ENCODE measurements at regions not wholly inside any gene's neighbourhood (a gene's known extent, or its start where the extent isn't known, plus 50 kb on each side); places are given as distances from the start of the nearest gene placed in this dataset.

DNA sequence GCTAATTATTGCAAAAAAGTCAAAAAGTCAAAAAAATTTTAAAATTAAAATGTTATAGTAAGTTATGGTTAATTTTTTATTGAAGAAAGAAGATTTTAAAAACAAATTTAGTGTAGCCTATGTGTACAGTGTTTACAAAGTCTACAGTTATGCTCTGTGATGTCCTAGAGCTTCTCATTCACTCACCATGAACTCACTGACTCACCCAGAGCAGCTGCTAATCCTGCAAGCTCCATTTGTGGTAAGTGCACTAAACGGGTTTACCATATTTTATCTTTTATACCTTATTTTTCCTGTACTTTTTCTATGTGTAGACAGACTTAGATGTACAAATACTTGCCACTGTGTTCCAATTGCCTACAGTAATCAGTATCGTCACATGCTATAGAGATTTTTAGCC is 788.2 kb downstream of the DSC3 start:
- no peaks in the 10 kb centered on the region for H3K9me3 ChIP-seq (ENCODE audit: control insufficient read depth, insufficient read depth, low read depth, low read length)
- no peaks in the 10 kb centered on the region for H3K4me1 ChIP-seq (ENCODE audit: control insufficient read depth, insufficient read depth, low read length)
- ChIA-PET POLR2A (interaction anchor here (0.7 kb wide), 1 partner anchor 307 kb away, joined by 4 read pairs; no protein-coding TSS in a partner anchor), CTCF (no interaction called here)
- DNase-seq (ENCODE audit: low read depth, low spot score), result no peak
- in situ Hi-C loops (cut with HindIII; ENCODE audit: low pct_unique_long_range_greater_than_20kb, low sequenced_read_pairs), result no loop called here
- no peak for ATAC-seq
- intact Hi-C loops (cut with micrococcal nuclease; ENCODE audit: unreplicated experiment), result no loop called here
- no peaks in the 10 kb centered on the region for H3K27me3 ChIP-seq (ENCODE audit: control insufficient read depth, insufficient read depth, low read length)
- BruUV-seq (replicated peaks), result no TSS peak
- no peak overlapping the region for H3K27ac ChIP-seq (ENCODE audit: low read length)
- H3K4me3 ChIP-seq (ENCODE audit: low read depth in 2 of 2, low read length in 2 of 2), result no peak overlapping the region
- no peaks in the 10 kb centered on the region for H3K36me3 ChIP-seq (ENCODE audit: control insufficient read depth, insufficient read depth, low read length)
- TF ChIP-seq POLR2AphosphoS5 (IDR thresholded peaks at IDR 0.05; ENCODE audit: low read depth, low read length), result no peak
- TF ChIP-seq, protein P1, sequence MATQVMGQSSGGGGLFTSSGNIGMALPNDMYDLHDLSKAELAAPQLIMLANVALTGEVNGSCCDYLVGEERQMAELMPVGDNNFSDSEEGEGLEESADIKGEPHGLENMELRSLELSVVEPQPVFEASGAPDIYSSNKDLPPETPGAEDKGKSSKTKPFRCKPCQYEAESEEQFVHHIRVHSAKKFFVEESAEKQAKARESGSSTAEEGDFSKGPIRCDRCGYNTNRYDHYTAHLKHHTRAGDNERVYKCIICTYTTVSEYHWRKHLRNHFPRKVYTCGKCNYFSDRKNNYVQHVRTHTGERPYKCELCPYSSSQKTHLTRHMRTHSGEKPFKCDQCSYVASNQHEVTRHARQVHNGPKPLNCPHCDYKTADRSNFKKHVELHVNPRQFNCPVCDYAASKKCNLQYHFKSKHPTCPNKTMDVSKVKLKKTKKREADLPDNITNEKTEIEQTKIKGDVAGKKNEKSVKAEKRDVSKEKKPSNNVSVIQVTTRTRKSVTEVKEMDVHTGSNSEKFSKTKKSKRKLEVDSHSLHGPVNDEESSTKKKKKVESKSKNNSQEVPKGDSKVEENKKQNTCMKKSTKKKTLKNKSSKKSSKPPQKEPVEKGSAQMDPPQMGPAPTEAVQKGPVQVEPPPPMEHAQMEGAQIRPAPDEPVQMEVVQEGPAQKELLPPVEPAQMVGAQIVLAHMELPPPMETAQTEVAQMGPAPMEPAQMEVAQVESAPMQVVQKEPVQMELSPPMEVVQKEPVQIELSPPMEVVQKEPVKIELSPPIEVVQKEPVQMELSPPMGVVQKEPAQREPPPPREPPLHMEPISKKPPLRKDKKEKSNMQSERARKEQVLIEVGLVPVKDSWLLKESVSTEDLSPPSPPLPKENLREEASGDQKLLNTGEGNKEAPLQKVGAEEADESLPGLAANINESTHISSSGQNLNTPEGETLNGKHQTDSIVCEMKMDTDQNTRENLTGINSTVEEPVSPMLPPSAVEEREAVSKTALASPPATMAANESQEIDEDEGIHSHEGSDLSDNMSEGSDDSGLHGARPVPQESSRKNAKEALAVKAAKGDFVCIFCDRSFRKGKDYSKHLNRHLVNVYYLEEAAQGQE (IDR thresholded peaks at IDR 0.05; ENCODE audit: insufficient read depth in 1 of 2, low read depth in 2 of 2, low read length in 1 of 2), result no peak
- TF ChIP-seq SIN3A (IDR thresholded peaks at IDR 0.05; ENCODE audit: borderline replicate concordance, insufficient read depth, low read depth, low read length), result no peak
- TF ChIP-seq, protein P2, sequence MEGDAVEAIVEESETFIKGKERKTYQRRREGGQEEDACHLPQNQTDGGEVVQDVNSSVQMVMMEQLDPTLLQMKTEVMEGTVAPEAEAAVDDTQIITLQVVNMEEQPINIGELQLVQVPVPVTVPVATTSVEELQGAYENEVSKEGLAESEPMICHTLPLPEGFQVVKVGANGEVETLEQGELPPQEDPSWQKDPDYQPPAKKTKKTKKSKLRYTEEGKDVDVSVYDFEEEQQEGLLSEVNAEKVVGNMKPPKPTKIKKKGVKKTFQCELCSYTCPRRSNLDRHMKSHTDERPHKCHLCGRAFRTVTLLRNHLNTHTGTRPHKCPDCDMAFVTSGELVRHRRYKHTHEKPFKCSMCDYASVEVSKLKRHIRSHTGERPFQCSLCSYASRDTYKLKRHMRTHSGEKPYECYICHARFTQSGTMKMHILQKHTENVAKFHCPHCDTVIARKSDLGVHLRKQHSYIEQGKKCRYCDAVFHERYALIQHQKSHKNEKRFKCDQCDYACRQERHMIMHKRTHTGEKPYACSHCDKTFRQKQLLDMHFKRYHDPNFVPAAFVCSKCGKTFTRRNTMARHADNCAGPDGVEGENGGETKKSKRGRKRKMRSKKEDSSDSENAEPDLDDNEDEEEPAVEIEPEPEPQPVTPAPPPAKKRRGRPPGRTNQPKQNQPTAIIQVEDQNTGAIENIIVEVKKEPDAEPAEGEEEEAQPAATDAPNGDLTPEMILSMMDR (IDR thresholded peaks at IDR 0.05), result no peak
- no peak for TF ChIP-seq TCF7L2 (IDR thresholded peaks at IDR 0.05; ENCODE audit: low read depth, low read length)

DNA sequence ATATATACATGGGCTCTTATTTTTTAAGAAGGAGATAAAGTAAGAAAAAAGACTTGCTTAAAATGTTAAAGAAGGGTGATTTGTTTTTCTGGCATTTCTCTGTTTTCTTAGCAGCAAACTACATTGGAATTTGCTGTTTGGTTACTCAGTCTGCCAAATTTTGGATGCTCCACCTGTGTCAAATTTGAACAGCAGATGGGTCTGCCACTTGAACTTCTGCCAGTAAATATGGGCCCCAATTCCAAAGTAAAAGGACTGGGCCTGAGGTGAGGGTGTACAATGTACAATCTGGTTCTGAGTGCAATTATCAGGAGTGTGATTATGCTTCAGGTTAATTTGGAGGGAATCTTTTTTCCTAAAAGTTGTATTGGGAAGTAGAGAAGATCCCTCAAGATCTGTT is 794.5 kb downstream of the DSC3 start:
- ATAC-seq (no peak), DNase-seq (ENCODE audit: low read depth, low spot score) (no peak)
- Histone ChIP-seq H3K4me3 (ENCODE audit: low read depth in 2 of 2, low read length in 2 of 2) (no peak overlapping the region), H3K27ac (ENCODE audit: low read length) (no peak overlapping the region), H3K36me3 (ENCODE audit: control insufficient read depth, insufficient read depth, low read length) (no peaks in the 10 kb centered on the region), H3K27me3 (ENCODE audit: control insufficient read depth, insufficient read depth, low read length) (no peaks in the 10 kb centered on the region), H3K4me1 (ENCODE audit: control insufficient read depth, insufficient read depth, low read length) (no peaks in the 10 kb centered on the region), H3K9me3 (ENCODE audit: control insufficient read depth, insufficient read depth, low read depth, low read length) (no peaks in the 10 kb centered on the region)
- in situ Hi-C loops (cut with HindIII; ENCODE audit: low pct_unique_long_range_greater_than_20kb, low sequenced_read_pairs) (no loop called here), intact Hi-C loops (cut with micrococcal nuclease; ENCODE audit: unreplicated experiment) (no loop called here)
- POLR2A ChIA-PET, result no interaction called here
- TF ChIP-seq SIN3A (IDR thresholded peaks at IDR 0.05; ENCODE audit: borderline replicate concordance, insufficient read depth, low read depth, low read length) (no peak), POLR2AphosphoS5 (IDR thresholded peaks at IDR 0.05; ENCODE audit: low read depth, low read length) (no peak), TCF7L2 (IDR thresholded peaks at IDR 0.05; ENCODE audit: low read depth, low read length) (no peak)
- TF ChIP-seq, protein P1 (IDR thresholded peaks at IDR 0.05; ENCODE audit: insufficient read depth in 1 of 2, low read depth in 2 of 2, low read length in 1 of 2), result no peak
- TF ChIP-seq, protein P2 (IDR thresholded peaks at IDR 0.05), result no peak
- no TSS peak for BruUV-seq (replicated peaks)
- CTCF ChIA-PET, result no interaction called here

All from Panc1 (cell line).